OCI-LY3 (cell line): ENCODE measurements at regions not wholly inside any gene's neighbourhood (a gene's known extent, or its start where the extent isn't known, plus 50 kb on each side); places are given as distances from the start of the nearest gene placed in this dataset.
"Not testable (repeated sequence)": the region's sequence is repeated elsewhere in the genome, so short reads cannot be mapped to it uniquely, and the experiment has no call there.

ENCODE experiments used
- H2AFZ ChIP-seq: fragments of 200-600, 300-600 bp; shearing (Covaris generic); 2 replicates; pipeline ENCODE4 v1.6.0; 2014; ENCODE audit warnings: antibody characterized with exemption, low read depth, low read length
- H3K27ac ChIP-seq: fragments of 200-600, 300-600 bp; sonication (generic); 2 replicates; pipeline ENCODE4 v1.5.1; 2014; ENCODE audit warnings: mild to moderate bottlenecking, low read length, moderate library complexity, mixed read lengths
- H3K27me3 ChIP-seq: fragments of 200-600, 300-600 bp; sonication (generic); 2 replicates; pipeline ENCODE4 v1.6.1; 2014; ENCODE audit warnings: low read depth, low read length, mixed read lengths
- H3K36me3 ChIP-seq: fragments of 200-600, 300-600 bp; sonication (generic); replicated peaks from 2 replicates; pipeline ENCODE3; 2014; ENCODE audit warnings: low read depth, low read length, mixed read lengths
- H3K4me1 ChIP-seq: fragments of 300-600, 200-600 bp; sonication (generic); 2 replicates; pipeline ENCODE4 v1.6.1; 2014; ENCODE audit warnings: low read length, mixed read lengths
- H3K4me2 ChIP-seq: fragments of 200-600, 300-600 bp; sonication (generic); 2 replicates; pipeline ENCODE4 v1.6.1; 2014; ENCODE audit warnings: low read length, mixed read lengths
- H3K4me3 ChIP-seq: fragments of 300-600, 200-600 bp; sonication (generic); 2 replicates; pipeline ENCODE4 v1.5.1; 2014; ENCODE audit warnings: antibody characterized with exemption, mild to moderate bottlenecking, low read length, moderate library complexity
- H3K79me2 ChIP-seq: fragments of 300-600, 200-600 bp; shearing (Covaris generic); 2 replicates; pipeline ENCODE4 v1.6.1; 2014; ENCODE audit warnings: mild to moderate bottlenecking, low read length, mixed read lengths
- H3K9ac ChIP-seq: fragments of 300-600, 200-600 bp; shearing (Covaris generic); 2 replicates; pipeline ENCODE4 v1.6.0; 2014; ENCODE audit warnings: mild to moderate bottlenecking, low read length, moderate library complexity
- H3K9me3 ChIP-seq: fragments of 200-600, 300-600 bp; shearing (Covaris generic); 2 replicates; pipeline ENCODE4 v1.6.1; 2014; ENCODE audit warnings: low read length, mixed read lengths; ENCODE audit not compliant: insufficient read depth
- H4K20me1 ChIP-seq: fragments of 200-600, 300-600 bp; sonication (generic); 2 replicates; pipeline ENCODE4 v1.6.1; 2016; ENCODE audit warnings: low read length, mixed read lengths; ENCODE audit not compliant: insufficient read depth
- EZH2phosphoT487 ChIP-seq: fragments of 200-600 bp; shearing (Covaris generic); IDR thresholded peaks from 2 replicates; pipeline ENCODE4 v1.6.1; 2018; ENCODE audit warnings: antibody characterized with exemption, mixed run types, low read depth
- TF ChIP-seq, protein P1 (sequence below): fragments of 200-600, 300-600 bp; sonication (generic); IDR thresholded peaks from 2 replicates; pipeline ENCODE4 v1.5.1; 2014; ENCODE audit warnings: antibody characterized with exemption, low read length, low read depth

DNA sequence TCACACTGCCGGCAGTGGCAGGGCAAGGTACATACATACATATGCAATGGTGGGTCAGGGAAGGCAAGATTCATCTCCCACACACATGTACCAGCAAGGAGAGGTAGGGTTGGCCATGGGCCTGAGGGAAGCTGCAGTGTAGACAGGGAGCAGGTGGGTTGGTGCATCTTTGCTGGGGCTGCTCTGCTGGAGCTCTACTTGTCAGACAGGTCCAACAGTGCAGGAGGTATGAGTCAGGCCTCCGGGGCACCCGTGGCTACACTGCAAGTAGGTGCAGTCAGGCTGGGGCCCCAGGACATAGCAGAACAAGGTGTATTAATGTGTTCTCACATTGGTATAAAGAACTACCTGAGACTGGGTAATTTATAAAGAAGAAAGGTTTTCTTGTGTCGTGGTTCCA, 281.1 kb upstream of the COL3A1 start:
- H3K9ac ChIP-seq = no peak overlapping the region
- no peaks in the 10 kb centered on the region for H3K4me1 ChIP-seq
- H3K27ac ChIP-seq = no peak overlapping the region
- no peaks in the 10 kb centered on the region for H3K36me3 ChIP-seq
- no peaks in the 10 kb centered on the region for H3K27me3 ChIP-seq
- no peaks in the 10 kb centered on the region for H3K79me2 ChIP-seq
- H4K20me1 ChIP-seq = no peaks in the 10 kb centered on the region
- no peak overlapping the region for H2AFZ ChIP-seq
- H3K9me3 ChIP-seq = no peaks in the 10 kb centered on the region
- TF ChIP-seq EZH2phosphoT487 = no peak
- TF ChIP-seq, protein P1, sequence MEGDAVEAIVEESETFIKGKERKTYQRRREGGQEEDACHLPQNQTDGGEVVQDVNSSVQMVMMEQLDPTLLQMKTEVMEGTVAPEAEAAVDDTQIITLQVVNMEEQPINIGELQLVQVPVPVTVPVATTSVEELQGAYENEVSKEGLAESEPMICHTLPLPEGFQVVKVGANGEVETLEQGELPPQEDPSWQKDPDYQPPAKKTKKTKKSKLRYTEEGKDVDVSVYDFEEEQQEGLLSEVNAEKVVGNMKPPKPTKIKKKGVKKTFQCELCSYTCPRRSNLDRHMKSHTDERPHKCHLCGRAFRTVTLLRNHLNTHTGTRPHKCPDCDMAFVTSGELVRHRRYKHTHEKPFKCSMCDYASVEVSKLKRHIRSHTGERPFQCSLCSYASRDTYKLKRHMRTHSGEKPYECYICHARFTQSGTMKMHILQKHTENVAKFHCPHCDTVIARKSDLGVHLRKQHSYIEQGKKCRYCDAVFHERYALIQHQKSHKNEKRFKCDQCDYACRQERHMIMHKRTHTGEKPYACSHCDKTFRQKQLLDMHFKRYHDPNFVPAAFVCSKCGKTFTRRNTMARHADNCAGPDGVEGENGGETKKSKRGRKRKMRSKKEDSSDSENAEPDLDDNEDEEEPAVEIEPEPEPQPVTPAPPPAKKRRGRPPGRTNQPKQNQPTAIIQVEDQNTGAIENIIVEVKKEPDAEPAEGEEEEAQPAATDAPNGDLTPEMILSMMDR = no peak
- H3K4me2 ChIP-seq = no peak overlapping the region
- H3K4me3 ChIP-seq = no peak overlapping the region

DNA sequence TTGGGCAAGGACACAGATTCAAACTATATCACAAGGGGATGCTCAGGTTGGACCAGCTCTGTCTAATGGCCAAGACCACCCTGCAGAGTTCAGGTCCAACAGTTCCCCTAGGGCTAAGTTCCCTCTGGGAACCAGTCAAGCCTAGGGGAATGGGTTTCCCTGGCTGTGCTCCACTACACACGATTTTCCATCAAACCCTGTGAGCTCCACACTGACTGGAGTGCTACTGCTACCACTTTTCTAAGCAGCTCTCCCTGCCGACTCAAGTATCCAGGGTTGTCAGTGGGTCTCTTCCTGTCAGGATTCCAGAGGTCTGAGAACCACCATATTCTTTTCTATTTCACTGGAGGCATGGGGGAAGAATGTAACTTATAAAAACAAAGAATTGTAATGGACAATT, 280.4 kb upstream of the COL3A1 start:
- H3K27ac ChIP-seq = no peak overlapping the region
- H3K27me3 ChIP-seq = no peaks in the 10 kb centered on the region
- H3K9ac ChIP-seq = no peak overlapping the region
- no peaks in the 10 kb centered on the region for H3K4me1 ChIP-seq
- no peak overlapping the region for H3K4me3 ChIP-seq
- no peaks in the 10 kb centered on the region for H3K79me2 ChIP-seq
- H3K36me3 ChIP-seq = no peaks in the 10 kb centered on the region
- no peak for TF ChIP-seq EZH2phosphoT487
- TF ChIP-seq, protein P1 = no peak
- no peak overlapping the region for H2AFZ ChIP-seq
- no peaks in the 10 kb centered on the region for H3K9me3 ChIP-seq
- no peaks in the 10 kb centered on the region for H4K20me1 ChIP-seq
- H3K4me2 ChIP-seq = no peak overlapping the region

DNA sequence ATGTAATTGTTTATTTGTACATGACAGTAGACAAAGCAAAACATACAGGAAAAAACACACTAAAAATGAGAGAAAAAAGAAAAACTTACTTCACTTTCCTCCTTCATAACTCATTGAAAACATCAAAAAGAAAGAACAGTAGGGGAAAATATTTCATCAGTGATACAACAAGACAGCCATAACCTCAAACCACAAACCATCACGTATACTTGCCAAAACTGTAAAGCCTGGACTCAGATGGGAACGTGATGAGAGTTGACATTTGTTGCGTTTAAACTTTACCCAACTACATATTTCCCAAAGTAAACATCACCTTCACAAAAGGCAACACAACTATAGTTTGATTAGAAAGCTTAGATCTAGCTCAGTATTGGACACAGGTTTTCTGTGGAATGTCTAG, 278.2 kb upstream of the COL3A1 start:
- no peaks in the 10 kb centered on the region for H3K27me3 ChIP-seq
- H3K79me2 ChIP-seq = no peaks in the 10 kb centered on the region
- H2AFZ ChIP-seq = no peak overlapping the region
- TF ChIP-seq, protein P1 = no peak
- TF ChIP-seq EZH2phosphoT487 = no peak
- H3K9me3 ChIP-seq = no peaks in the 10 kb centered on the region
- no peaks in the 10 kb centered on the region for H3K36me3 ChIP-seq
- H3K27ac ChIP-seq = no peak overlapping the region
- H3K4me2 ChIP-seq = no peak overlapping the region
- no peaks in the 10 kb centered on the region for H3K4me1 ChIP-seq
- H4K20me1 ChIP-seq = no peaks in the 10 kb centered on the region
- no peak overlapping the region for H3K9ac ChIP-seq
- no peak overlapping the region for H3K4me3 ChIP-seq

DNA sequence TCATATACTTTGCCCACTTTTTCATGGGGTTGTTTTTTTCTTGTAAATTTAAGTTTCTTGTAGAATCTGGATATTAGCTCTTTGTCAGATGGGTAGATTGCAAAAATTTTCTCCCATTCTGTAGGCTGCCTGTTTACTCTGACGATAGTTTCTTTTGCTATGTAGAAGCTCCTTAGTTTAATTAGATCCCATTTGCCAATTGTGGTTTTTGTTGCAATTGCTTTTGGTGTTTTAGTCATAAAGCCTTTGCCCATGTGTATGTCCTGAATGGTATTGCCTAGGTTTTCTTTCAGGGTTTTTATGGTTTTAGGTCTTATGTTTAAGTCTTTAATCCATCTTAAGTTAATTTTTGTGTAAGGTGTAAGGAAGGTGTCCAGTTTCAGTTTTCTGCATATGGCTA, 276.0 kb upstream of the COL3A1 start:
- H4K20me1 ChIP-seq, H3K4me1 ChIP-seq, H3K27ac ChIP-seq, H2AFZ ChIP-seq, H3K9me3 ChIP-seq, H3K79me2 ChIP-seq, H3K4me2 ChIP-seq, H3K9ac ChIP-seq, H3K27me3 ChIP-seq, H3K36me3 ChIP-seq, H3K4me3 ChIP-seq: not testable (repeated sequence)

DNA sequence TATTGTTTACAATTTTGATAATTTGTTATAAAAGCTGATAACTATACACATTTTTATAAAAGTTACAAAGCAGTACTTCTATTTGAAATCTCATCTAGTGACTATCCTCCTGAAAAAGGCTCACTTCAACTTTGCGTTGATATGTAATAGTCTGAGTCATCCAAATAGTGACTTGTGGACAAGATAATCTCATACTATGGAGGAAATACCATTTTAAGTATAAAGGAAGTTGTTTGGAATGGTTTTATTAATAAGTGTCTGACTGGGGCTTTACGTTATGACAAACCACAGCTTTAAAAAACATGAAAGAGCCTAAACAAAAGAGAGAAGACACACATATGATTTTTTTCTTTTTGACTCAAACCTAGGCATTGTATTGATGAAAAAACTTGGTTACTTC, 272.3 kb upstream of the COL3A1 start:
- Histone ChIP-seq H4K20me1 (no peaks in the 10 kb centered on the region), H3K4me3 (no peak overlapping the region), H3K4me2 (no peak overlapping the region), H3K36me3 (no peaks in the 10 kb centered on the region), H3K9ac (no peak overlapping the region), H3K79me2 (no peaks in the 10 kb centered on the region), H3K9me3 (no peaks in the 10 kb centered on the region), H3K27me3 (no peaks in the 10 kb centered on the region), H3K27ac (no peak overlapping the region), H3K4me1 (peaks cover 7% of the 10 kb centered on the region; the same call in 1 of the 2 replicates), H2AFZ (no peak overlapping the region)
- TF ChIP-seq EZH2phosphoT487 = no peak
- TF ChIP-seq, protein P1 = no peak
